Neural cell (in vitro differentiated cells): ENCODE measurements at regions not wholly inside any gene's neighbourhood (a gene's known extent, or its start where the extent isn't known, plus 50 kb on each side); places are given as distances from the start of the nearest gene placed in this dataset.

Experiments used
- EP300 ChIP-seq: fragments of 450-650 bp; conservative IDR thresholded peaks from 2 replicates; pipeline ENCODE4 v1.6.1; 2014; ENCODE audit warnings: antibody characterized with exemption, mild to moderate bottlenecking, moderate library complexity; ENCODE audit not compliant: poor library complexity, severe bottlenecking
- EZH2 ChIP-seq: fragments of 200-600, 300-800 bp; shearing (Covaris generic), sonication (generic); IDR thresholded peaks from 2 replicates; pipeline ENCODE4 v1.6.1; 2014; ENCODE audit warnings: antibody characterized with exemption, low read length, borderline replicate concordance, mild to moderate bottlenecking; ENCODE audit not compliant: insufficient read depth, poor library complexity, severe bottlenecking
- MXI1 ChIP-seq: fragments of 450-650 bp; conservative IDR thresholded peaks from 2 replicates; pipeline ENCODE4 v1.6.1; 2014; ENCODE audit warnings: antibody characterized with exemption, mild to moderate bottlenecking; ENCODE audit not compliant: poor library complexity, severe bottlenecking
- POLR2AphosphoS5 ChIP-seq: IDR thresholded peaks from 2 replicates; pipeline ENCODE4 v1.6.1; 2012
- RAD21 ChIP-seq: fragments of 450-650 bp; conservative IDR thresholded peaks from 2 replicates; pipeline ENCODE4 v1.6.1; 2014; ENCODE audit warnings: antibody characterized with exemption, mild to moderate bottlenecking, moderate library complexity
- SMC3 ChIP-seq: fragments of 450-650 bp; conservative IDR thresholded peaks from 2 replicates; pipeline ENCODE4 v1.6.1; 2014; ENCODE audit warnings: antibody characterized with exemption, mild to moderate bottlenecking, moderate library complexity; ENCODE audit not compliant: poor library complexity
- TAF1 ChIP-seq: IDR thresholded peaks from 2 replicates; pipeline ENCODE4 v1.6.1; 2012; ENCODE audit warnings: low read depth
- TF ChIP-seq, protein P1 (sequence below): fragments of 450-650 bp; IDR thresholded peaks from 2 replicates; pipeline ENCODE4 v1.5.1; 2014; ENCODE audit warnings: antibody characterized with exemption, mild to moderate bottlenecking, moderate library complexity; ENCODE audit not compliant: poor library complexity, severe bottlenecking
- TF ChIP-seq, protein P2 (sequence below): IDR thresholded peaks from 2 replicates; pipeline ENCODE4 v1.6.1; 2012; ENCODE audit warnings: borderline replicate concordance

DNA sequence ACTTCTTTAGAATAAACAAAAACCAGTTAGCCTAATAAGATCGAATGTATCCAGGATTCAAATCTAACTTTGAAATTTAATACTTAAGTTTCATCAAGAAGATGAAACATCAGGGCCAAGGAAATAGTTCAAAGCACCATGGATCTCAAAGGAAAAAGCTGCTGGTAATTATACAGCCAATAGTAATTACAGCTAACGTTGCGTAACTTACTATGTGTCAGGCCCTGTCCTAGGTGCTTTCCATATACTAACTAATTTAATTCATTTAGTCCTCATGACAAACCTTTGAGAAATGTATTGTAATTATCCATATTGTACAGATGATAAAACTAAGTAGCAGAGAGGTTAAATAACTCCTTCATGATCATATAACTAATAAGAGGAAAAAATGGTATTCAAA lies 598.6 kb downstream of the NYAP2 start:
- TF ChIP-seq, protein P1, sequence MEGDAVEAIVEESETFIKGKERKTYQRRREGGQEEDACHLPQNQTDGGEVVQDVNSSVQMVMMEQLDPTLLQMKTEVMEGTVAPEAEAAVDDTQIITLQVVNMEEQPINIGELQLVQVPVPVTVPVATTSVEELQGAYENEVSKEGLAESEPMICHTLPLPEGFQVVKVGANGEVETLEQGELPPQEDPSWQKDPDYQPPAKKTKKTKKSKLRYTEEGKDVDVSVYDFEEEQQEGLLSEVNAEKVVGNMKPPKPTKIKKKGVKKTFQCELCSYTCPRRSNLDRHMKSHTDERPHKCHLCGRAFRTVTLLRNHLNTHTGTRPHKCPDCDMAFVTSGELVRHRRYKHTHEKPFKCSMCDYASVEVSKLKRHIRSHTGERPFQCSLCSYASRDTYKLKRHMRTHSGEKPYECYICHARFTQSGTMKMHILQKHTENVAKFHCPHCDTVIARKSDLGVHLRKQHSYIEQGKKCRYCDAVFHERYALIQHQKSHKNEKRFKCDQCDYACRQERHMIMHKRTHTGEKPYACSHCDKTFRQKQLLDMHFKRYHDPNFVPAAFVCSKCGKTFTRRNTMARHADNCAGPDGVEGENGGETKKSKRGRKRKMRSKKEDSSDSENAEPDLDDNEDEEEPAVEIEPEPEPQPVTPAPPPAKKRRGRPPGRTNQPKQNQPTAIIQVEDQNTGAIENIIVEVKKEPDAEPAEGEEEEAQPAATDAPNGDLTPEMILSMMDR = no peak
- TF ChIP-seq, protein P2, sequence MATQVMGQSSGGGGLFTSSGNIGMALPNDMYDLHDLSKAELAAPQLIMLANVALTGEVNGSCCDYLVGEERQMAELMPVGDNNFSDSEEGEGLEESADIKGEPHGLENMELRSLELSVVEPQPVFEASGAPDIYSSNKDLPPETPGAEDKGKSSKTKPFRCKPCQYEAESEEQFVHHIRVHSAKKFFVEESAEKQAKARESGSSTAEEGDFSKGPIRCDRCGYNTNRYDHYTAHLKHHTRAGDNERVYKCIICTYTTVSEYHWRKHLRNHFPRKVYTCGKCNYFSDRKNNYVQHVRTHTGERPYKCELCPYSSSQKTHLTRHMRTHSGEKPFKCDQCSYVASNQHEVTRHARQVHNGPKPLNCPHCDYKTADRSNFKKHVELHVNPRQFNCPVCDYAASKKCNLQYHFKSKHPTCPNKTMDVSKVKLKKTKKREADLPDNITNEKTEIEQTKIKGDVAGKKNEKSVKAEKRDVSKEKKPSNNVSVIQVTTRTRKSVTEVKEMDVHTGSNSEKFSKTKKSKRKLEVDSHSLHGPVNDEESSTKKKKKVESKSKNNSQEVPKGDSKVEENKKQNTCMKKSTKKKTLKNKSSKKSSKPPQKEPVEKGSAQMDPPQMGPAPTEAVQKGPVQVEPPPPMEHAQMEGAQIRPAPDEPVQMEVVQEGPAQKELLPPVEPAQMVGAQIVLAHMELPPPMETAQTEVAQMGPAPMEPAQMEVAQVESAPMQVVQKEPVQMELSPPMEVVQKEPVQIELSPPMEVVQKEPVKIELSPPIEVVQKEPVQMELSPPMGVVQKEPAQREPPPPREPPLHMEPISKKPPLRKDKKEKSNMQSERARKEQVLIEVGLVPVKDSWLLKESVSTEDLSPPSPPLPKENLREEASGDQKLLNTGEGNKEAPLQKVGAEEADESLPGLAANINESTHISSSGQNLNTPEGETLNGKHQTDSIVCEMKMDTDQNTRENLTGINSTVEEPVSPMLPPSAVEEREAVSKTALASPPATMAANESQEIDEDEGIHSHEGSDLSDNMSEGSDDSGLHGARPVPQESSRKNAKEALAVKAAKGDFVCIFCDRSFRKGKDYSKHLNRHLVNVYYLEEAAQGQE = no peak
- TF ChIP-seq TAF1 (no peak), EZH2 (no peak), RAD21 (no peak), POLR2AphosphoS5 (no peak), EP300 (no peak), SMC3 (no peak), MXI1 (no peak)
